Left ventricle myocardium superior (tissue), 1 donor: ENCODE measurements at regions not wholly inside any gene's neighbourhood (a gene's known extent, or its start where the extent isn't known, plus 50 kb on each side); places are given as distances from the start of the nearest gene placed in this dataset.

Experiments used
- ATAC-seq: fragments of 200-7000 bp; cut with Tn5 transposase; one replicate; pipeline ENCODE4 v1.9.1; 2020; ENCODE audit warnings: mild to moderate bottlenecking, moderate library complexity
- DNase-seq: peaks from one replicate; pipeline ENCODE4 v3.0.0-alpha.2; 2020
- intact Hi-C: fragments of 100-400 bp; cut with micrococcal nuclease; formaldehyde crosslinking; loops from one replicate; pipeline ENCODE4 v1.11.0; 2022
- donor health status: DM: no; HTN: yes; CAD: no; lungs with severe emphysema.

- intact Hi-C loops = no loop called here
- ATAC-seq (no peak), DNase-seq (no peak)
Measured at GRCh38 chr4:96784336-96784735, 944.4 kb downstream of the PDHA2 start.

DNA sequence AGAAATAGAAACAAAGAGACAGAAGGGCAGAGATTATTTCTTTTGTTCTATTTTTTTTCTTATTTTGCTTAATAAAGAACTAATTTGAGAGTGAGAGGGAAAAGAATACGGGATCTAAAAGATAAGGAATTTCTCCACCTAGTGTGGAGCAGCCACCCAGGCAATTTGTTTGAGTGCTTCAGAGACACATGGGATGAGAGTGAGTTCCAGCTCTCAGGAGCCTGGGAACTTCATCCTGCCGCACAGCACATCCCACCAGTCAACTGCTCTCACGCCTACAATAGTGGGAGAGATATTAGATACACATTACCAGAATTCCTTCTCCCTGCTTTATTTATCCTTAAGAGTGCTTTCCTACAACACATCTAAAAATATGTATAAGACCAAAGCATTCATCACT, 946.4 kb downstream of the PDHA2 start:
- DNase-seq (no peak), ATAC-seq (no peak)
- intact Hi-C loops = no loop called here

DNA sequence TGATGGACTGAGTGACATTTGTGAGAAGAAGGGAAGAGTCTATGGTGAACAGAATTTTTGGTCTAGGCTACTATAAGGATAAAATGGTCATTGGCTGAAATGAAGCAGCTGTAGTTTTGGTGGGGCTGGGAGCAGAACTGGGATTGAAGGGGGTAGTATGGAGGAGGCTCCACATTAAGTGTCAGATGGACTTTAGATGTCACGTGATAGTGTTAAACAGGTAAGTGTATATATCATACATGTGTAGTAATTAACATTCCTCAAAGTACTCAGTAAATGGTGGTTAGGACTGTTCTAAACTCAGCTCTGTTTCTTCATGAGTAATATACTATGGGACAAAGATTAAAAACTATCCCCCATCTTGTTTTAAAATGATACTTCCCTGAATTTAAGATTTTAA, 947.9 kb downstream of the PDHA2 start:
- no peak for DNase-seq
- no peak for ATAC-seq
- intact Hi-C loops = no loop called here

GRCh38 chr4:96809563-96809962, 969.7 kb downstream of the PDHA2 start:
- ATAC-seq (no peak), DNase-seq (no peak)
- intact Hi-C loops = no loop called here

DNA sequence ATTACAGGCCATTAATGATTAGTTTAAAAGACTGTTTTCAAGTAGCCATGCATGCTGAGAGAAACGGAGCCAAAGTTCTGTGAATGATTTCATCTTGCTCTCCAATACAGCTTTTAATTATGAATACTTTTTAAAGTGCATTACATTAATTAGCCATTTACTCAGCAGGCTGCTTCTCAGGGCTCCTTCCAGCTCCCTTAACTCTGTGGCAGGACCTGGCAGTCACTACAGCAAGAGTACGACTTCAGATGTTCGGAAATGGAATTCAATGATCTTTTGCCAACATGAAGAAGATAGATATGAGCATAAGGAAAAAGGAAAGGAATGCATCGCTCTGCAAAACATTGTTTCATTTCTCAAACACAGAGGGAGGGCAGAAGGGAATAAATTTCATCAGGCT, 987.2 kb downstream of the PDHA2 start:
- ATAC-seq (no peak), DNase-seq (no peak)
- intact Hi-C loops = no loop called here

DNA sequence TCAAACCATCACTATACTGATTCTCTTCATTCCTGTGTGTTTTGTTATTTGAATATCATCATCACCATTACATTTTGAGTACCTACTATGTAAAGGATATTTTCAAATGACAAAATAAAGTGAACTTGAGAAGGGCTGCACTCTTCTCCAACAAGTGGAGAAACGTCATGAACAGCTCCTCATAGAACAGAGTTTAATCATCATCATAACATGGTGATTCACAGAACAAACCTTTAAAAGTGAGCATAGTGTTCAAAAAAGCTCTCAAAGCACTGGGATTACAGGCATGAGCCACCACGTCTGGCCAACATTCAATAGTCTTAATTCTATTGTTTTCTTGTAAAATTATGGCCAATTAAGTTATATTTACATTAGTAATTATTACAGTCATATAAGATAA, 993.9 kb downstream of the PDHA2 start:
- no peak for ATAC-seq
- no peak for DNase-seq
- intact Hi-C loops = no loop called here

GRCh38 chr4:96835991-96836390, 996.1 kb downstream of the PDHA2 start:
- intact Hi-C loops = no loop called here
- DNase-seq (no peak), ATAC-seq (no peak)

GRCh38 chr4:96839441-96839840, 999.5 kb downstream of the PDHA2 start:
- DNase-seq (no peak), ATAC-seq (no peak)
- intact Hi-C loops = no loop called here

- DNase-seq = no peak
- intact Hi-C loops = no loop called here
- ATAC-seq = no peak
Measured at GRCh38 chr4:96841801-96842200, 1001.9 kb downstream of the PDHA2 start.

- intact Hi-C loops = no loop called here
- DNase-seq = no peak
- ATAC-seq = no peak
Measured at GRCh38 chr4:96844858-96845490, 1005.1 kb downstream of the PDHA2 start.

GRCh38 chr4:96845819-96846218, 1005.9 kb downstream of the PDHA2 start:
- intact Hi-C loops = no loop called here
- DNase-seq (no peak), ATAC-seq (no peak)

- intact Hi-C loops = no loop called here
- no peak for DNase-seq
- ATAC-seq = no peak
Measured at GRCh38 chr4:96874657-96875056, 1034.8 kb downstream of the PDHA2 start.

DNA sequence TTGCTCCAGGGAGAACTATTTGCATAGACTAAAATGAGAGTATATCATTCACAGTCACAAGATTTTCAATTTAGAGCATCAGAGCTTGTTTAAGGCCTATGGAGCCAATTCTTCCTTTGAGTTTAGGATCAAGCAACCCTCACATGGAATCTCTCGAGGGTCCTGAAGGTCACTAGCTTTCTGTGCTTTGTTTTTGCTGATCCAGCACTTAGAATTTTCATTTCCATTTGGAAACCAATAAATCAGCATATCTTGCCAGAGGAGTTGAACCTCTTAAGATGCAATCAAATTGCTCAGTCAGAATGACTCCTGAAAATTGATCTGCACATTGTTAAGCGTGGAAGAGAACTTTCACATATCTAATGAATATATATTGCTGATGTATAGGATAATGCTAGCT, 1039.6 kb downstream of the PDHA2 start:
- intact Hi-C loops = no loop called here
- DNase-seq (no peak), ATAC-seq (no peak)

- intact Hi-C loops = no loop called here
- ATAC-seq (no peak), DNase-seq (no peak)
Measured at GRCh38 chr4:96887857-96888256, 1048.0 kb downstream of the PDHA2 start.

- no peak for ATAC-seq
- DNase-seq = no peak
Measured at GRCh38 chr4:96894621-96895020, 1054.7 kb downstream of the PDHA2 start.

GRCh38 chr4:96895826-96896225, 1055.9 kb downstream of the PDHA2 start:
- no peak for DNase-seq
- intact Hi-C loops = no loop called here
- no peak for ATAC-seq

More at GRCh38 chr4:96894621-96895020, 1054.7 kb downstream of the PDHA2 start:
- intact Hi-C loops = no loop called here

GRCh38 chr4:96912716-96913115, 1072.8 kb downstream of the PDHA2 start:
- intact Hi-C loops = no loop called here
- no peak for DNase-seq
- no peak for ATAC-seq

GRCh38 chr4:96913441-96914080, 1073.7 kb downstream of the PDHA2 start:
- no peak for ATAC-seq
- intact Hi-C loops = no loop called here
- DNase-seq = no peak

- ATAC-seq (no peak), DNase-seq (no peak)
- intact Hi-C loops = no loop called here
Measured at GRCh38 chr4:96916711-96917110, 1076.8 kb downstream of the PDHA2 start.

DNA sequence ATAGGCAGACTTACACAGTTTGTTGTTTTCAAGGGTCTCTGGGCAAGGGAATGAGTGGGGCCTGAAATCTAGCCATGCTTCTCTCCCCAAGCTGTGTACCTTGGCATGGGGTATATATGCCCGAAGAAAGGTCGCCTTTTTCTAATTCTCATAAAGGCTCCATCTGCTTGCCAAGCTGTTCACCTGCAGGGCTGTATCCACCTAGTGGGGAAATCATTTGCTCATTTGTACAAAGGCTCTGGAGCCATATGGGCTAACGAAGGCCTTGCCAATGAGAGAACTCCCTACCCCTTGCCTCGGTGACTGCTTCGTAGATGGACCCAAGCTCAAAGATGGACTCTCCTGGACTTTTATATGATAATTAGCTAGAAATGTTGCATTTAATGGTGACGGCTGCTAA, 1097.0 kb downstream of the PDHA2 start:
- intact Hi-C loops = no loop called here
- DNase-seq = no peak
- ATAC-seq = no peak

DNA sequence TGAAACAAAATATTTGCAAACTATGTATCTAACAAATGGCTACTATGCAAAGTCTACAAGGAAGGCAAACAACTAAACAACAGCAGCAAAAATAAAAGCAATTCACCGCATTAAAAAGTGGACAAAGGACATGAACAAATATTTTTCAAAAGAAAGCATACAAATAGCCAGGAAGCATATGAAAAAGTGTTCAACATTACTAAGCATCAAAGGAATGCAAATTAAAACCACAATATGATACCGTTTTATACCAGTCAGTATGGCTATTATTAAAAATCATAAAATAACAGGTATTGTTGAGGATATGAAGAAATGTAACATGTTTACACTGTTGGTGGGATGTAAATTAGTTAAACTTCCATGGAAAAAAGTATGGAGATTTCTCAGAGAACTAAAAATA, 1106.7 kb downstream of the PDHA2 start:
- no peak for DNase-seq
- intact Hi-C loops = no loop called here
- ATAC-seq = no peak
